ENCODE measurements at regions not wholly inside any gene's neighbourhood (a gene's known extent, or its start where the extent isn't known, plus 50 kb on each side); places are given as distances from the start of the nearest gene placed in this dataset.
"Not testable (repeated sequence)": the region's sequence is repeated elsewhere in the genome, so short reads cannot be mapped to it uniquely, and the experiment has no call there.

- intact Hi-C loops (cut with micrococcal nuclease): no loop called here
- Histone ChIP-seq H3K27ac (replicated peaks) (no peak overlapping the region), H3K36me3 (no peaks in the 10 kb centered on the region), H3K9me3 (replicated peaks) (peaks cover 58% of the 10 kb centered on the region), H3K4me1 (no peaks in the 10 kb centered on the region), H3K4me3 (no peak overlapping the region), H3K27me3 (ENCODE audit: low read depth) (no peaks in the 10 kb centered on the region)
- no peak for TF ChIP-seq CTCF (IDR thresholded peaks at IDR 0.05; ENCODE audit: borderline replicate concordance)
- no peak for DNase-seq
Measured at GRCh38 chr5:28603869-28604268, 1565.5 kb upstream of the CDH9 start.

- Histone ChIP-seq H3K27ac (replicated peaks) (no peak overlapping the region), H3K9me3 (replicated peaks) (peaks cover 55% of the 10 kb centered on the region), H3K4me1 (no peaks in the 10 kb centered on the region), H3K36me3 (no peaks in the 10 kb centered on the region), H3K27me3 (ENCODE audit: low read depth) (no peaks in the 10 kb centered on the region), H3K4me3 (no peak overlapping the region)
- no peak for TF ChIP-seq CTCF (IDR thresholded peaks at IDR 0.05; ENCODE audit: borderline replicate concordance)
- no peak for DNase-seq
- intact Hi-C loops (cut with micrococcal nuclease): no loop called here
Measured at GRCh38 chr5:28602429-28602828, 1564.0 kb upstream of the CDH9 start.

- H3K4me1 ChIP-seq; H3K27ac ChIP-seq (replicated peaks); intact Hi-C loops (cut with micrococcal nuclease); DNase-seq; H3K27me3 ChIP-seq (ENCODE audit: low read depth); H3K4me3 ChIP-seq; H3K36me3 ChIP-seq: not testable (repeated sequence)
- H3K9me3 ChIP-seq (replicated peaks): peaks cover 71% of the 10 kb centered on the region
Measured at GRCh38 chr5:28596707-28597106, 1558.3 kb upstream of the CDH9 start.

GRCh38 chr5:28580616-28581015 lies 1542.2 kb upstream of the CDH9 start:
- no peak for TF ChIP-seq CTCF (IDR thresholded peaks at IDR 0.05; ENCODE audit: borderline replicate concordance)
- no peak overlapping the region for H3K4me3 ChIP-seq
- intact Hi-C loops (cut with micrococcal nuclease): no loop called here
- H3K27me3 ChIP-seq (ENCODE audit: low read depth): no peaks in the 10 kb centered on the region
- H3K9me3 ChIP-seq (replicated peaks): peaks cover 52% of the 10 kb centered on the region
- no peak overlapping the region for H3K27ac ChIP-seq (replicated peaks)
- no peak for DNase-seq
- H3K36me3 ChIP-seq: no peaks in the 10 kb centered on the region
- H3K4me1 ChIP-seq: no peaks in the 10 kb centered on the region

- intact Hi-C loops (cut with micrococcal nuclease): no loop called here
- H3K27ac ChIP-seq (replicated peaks): no peak overlapping the region
- TF ChIP-seq CTCF (IDR thresholded peaks at IDR 0.05; ENCODE audit: borderline replicate concordance): no peak
- no peaks in the 10 kb centered on the region for H3K36me3 ChIP-seq
- no peaks in the 10 kb centered on the region for H3K27me3 ChIP-seq (ENCODE audit: low read depth)
- no peaks in the 10 kb centered on the region for H3K4me1 ChIP-seq
- DNase-seq: no peak
- no peak overlapping the region for H3K4me3 ChIP-seq
- H3K9me3 ChIP-seq (replicated peaks): peaks cover 52% of the 10 kb centered on the region
Measured at GRCh38 chr5:28576022-28576421, 1537.6 kb upstream of the CDH9 start.

- H3K4me3 ChIP-seq: no peak overlapping the region
- no peak for TF ChIP-seq CTCF (IDR thresholded peaks at IDR 0.05; ENCODE audit: borderline replicate concordance)
- H3K36me3 ChIP-seq: no peaks in the 10 kb centered on the region
- no peak overlapping the region for H3K27ac ChIP-seq (replicated peaks)
- intact Hi-C loops (cut with micrococcal nuclease): no loop called here
- no peaks in the 10 kb centered on the region for H3K27me3 ChIP-seq (ENCODE audit: low read depth)
- no peak for DNase-seq
- no peaks in the 10 kb centered on the region for H3K4me1 ChIP-seq
- H3K9me3 ChIP-seq (replicated peaks): peaks cover 47% of the 10 kb centered on the region
Measured at GRCh38 chr5:28575368-28575767, 1537.0 kb upstream of the CDH9 start.

Data from left ventricle myocardium inferior (tissue), 1 donor.